ENCODE measurements at regions not wholly inside any gene's neighbourhood (a gene's known extent, or its start where the extent isn't known, plus 50 kb on each side); places are given as distances from the start of the nearest gene placed in this dataset.

GRCh38 chr7:142571581-142571980, 177.7 kb upstream of the PRSS1 start:
- no peak for TF ChIP-seq CTCF (IDR thresholded peaks at IDR 0.05)

- TF ChIP-seq CTCF (IDR thresholded peaks at IDR 0.05), result no peak
These were observed 179.4 kb upstream of the PRSS1 start for GRCh38 chr7:142569851-142570250.

- no peak for TF ChIP-seq CTCF (IDR thresholded peaks at IDR 0.05)
These were observed 180.7 kb upstream of the PRSS1 start for GRCh38 chr7:142568435-142569097.

GRCh38 chr7:142567201-142568075, 181.8 kb upstream of the PRSS1 start:
- no peak for TF ChIP-seq CTCF (IDR thresholded peaks at IDR 0.05)

GRCh38 chr7:142566271-142566670, 183.0 kb upstream of the PRSS1 start:
- TF ChIP-seq CTCF (IDR thresholded peaks at IDR 0.05), result no peak

- no peak for TF ChIP-seq CTCF (IDR thresholded peaks at IDR 0.05)
These were observed 185.8 kb upstream of the PRSS1 start for GRCh38 chr7:142563470-142563869.

GRCh38 chr7:142562688-142563087, 186.6 kb upstream of the PRSS1 start:
- no peak for TF ChIP-seq CTCF (IDR thresholded peaks at IDR 0.05)

All from LNCAP (cell line).